HL-60/S4 treated with phorbol 12-myristate 13-acetate at 8.2 ng/mL for 4 days and 3 days (cell line): ENCODE measurements at regions not wholly inside any gene's neighbourhood (a gene's known extent, or its start where the extent isn't known, plus 50 kb on each side); places are given as distances from the start of the nearest gene placed in this dataset.

Experiments
- in situ Hi-C: fragments of 300-500 bp; cut with MboI; formaldehyde crosslinking; loops from 2 replicates; pipeline ENCODE4 v1.15.0; 2022; ENCODE audit warnings: low sequenced_read_pairs

DNA sequence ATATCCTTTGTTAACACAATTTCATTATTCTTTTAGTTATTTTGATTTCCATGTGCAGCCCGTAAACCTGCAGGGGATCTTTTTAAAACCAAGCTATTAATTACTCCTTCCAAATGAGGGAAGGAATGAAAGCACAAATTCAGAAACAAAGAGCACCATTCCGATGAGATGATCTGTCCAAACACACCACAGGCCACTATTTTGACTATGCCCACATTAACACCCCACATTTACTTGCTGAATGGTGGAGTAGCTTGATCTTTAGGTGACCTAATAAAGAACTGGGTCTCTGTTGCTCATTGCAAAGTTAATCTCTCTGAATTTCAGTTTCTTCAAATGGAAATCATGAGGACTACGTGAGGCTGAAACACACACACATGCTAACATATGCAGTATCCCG is 218.0 kb downstream of the IRS1 start:
- in situ Hi-C loops, result no loop called here

DNA sequence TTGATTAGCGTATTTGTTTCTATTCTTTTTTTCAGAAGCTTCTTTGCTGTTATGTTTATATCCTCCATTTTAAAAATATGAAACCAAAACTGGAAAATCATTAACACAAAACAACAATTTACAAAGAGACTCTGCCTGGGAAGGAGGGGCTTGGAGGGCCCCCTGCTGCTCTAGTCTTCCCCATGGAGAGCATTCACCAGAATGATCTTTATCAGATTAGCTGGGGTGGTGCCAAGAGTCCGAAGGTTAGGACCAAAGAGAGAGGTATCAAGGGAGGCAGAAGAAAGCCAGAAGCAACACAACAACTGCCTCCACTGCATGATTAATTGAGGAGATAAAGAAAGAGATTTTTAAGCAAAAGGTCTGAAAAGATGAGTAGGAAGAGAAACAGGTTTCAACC is 218.6 kb downstream of the IRS1 start:
- in situ Hi-C loops, result no loop called here

DNA sequence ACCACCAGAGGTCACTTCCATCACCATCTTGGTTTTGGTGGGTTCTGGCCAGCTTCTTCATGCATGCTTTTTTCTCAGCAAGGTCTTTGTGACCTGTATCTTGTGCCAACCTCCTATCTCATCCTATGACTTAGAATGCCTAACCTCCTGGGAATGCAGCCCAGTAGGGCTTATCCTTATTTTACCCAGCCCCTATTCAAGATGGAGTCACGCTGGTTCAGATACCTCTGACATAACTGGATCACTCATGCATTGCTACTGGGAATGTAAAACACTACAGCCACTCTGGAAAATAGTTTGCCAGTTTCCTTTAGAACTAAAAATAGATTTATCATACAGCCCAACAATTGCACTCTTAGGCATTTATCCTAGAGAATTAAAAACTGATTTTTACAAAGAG is 219.2 kb downstream of the IRS1 start:
- in situ Hi-C loops, result no loop called here

DNA sequence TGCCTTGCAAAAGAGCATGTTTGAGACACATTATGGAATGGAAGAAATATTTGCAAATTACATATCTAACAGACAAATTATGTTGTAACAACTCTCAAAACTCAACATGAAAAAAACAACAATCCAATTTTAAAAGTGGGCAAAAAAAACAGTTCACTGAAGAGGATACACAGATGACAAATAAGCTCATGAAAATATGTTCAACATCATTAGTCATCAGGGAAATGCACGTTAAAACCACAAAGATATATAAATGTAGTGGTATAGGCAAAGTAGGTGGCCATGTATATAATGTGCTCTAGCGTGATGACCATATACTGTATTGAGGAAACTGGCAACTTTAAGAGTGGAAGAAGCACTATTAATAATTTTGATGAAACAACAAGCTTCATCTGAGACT is 220.1 kb downstream of the IRS1 start:
- in situ Hi-C loops, result no loop called here

DNA sequence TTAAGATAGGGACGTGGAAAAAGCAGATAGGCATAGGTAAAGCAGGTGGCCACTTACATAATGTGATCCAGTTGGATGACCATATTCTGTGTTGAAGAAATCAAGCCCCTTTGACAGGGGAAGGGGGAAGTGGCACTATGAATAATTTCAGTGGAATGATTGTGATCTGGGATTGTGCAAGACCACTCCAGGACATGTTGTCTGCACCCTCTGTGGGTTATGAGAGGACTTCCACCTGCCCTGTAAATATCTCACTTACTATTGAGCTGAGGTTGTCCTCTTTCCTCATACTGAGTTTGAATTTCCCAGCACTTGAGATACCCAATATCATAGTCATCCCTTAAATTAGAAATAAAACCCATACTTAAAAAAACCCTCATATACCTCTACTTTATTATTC is 220.7 kb downstream of the IRS1 start:
- in situ Hi-C loops, result no loop called here

DNA sequence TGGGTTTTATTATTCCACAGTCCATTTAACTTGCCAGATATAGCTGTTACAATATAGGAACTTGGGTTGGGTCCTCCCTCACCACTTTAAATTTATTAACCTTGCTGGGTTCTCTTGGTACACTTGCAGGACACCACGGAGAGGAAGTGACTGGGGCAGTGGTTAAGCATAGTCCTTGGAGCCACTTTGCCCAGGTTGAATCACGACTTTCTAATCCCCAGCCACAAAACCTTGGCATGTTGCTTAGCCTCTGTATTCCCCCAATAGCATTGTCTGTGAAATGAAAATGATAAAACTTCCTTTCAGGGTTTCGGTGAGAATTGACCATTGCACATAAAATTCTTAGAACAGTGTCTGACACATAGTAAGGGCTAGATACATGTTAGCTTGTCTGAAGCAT is 221.2 kb downstream of the IRS1 start:
- in situ Hi-C loops, result no loop called here

DNA sequence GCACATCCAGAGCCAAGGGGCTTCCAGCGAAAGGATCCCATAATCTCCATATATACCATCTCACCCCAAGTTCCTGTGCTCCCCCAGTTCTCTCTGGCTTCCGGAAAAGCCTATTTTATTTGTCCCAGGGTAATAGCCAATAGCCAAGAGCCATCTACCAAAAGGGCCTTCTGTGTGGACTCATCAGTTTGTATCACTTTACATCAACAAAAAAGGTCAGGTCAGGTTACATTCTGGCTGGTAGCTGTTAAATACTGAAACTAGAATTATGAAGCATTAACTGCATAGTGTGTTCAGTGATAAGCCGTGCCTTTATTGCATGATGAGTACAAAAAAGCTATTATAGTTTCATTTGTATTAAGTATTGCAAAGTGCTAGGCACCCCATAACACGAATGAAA is 223.7 kb downstream of the IRS1 start:
- in situ Hi-C loops, result no loop called here

DNA sequence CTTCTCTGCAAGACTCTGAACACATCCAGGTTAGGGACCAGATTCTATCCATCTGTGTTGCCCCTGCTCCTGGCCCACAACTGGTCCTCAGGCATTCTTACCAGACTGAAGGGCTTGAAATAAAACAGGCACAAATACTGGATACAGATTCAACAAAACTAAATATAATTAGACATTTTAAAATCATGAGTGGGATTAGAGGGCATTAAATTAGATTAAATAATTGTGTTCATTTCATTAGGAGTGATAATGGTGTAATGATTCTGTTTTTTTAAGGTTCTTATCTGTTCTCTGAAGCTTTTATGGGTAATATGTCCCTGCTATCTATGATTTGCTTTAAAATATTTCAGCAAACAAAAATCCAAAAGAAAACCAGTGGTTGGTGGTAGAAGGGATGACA is 226.5 kb downstream of the IRS1 start:
- in situ Hi-C loops, result no loop called here

DNA sequence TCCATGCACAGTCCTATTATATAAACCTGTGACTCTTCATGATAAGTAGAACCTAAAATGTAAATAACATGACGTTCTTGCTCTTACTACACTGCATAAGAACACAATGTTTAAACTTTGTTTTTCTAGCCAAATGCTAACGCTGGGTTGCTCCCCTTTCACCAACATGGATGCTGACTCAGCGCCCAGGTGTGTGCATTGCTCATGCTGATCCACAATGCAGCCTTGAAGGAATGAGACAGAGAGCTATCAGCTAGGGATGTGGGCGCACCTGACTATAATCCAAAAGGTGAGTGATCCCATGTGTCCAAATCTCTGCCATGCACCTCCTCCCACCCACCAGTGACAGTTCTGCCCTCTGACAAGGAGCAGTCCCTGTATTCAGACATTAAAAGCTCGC is 235.0 kb downstream of the IRS1 start:
- in situ Hi-C loops, result no loop called here

DNA sequence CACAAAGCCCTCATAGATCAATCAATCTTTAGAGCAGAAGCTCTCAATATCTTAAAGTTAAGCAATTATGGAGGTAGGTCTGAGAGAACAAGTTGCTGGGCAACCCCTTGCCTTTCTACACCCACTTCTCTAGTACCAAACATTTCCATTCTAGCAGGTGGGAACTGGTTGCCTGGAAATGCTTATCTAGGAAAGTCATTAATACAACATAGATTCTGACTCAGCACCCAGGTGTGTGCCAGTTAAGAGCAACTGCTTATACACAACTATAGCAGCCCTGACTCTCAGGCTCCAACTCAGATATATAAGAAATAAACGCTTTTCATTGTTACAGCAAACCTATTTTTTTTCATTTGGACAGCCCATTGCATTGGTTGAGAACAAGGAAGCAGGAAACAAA is 237.7 kb downstream of the IRS1 start:
- in situ Hi-C loops, result no loop called here

DNA sequence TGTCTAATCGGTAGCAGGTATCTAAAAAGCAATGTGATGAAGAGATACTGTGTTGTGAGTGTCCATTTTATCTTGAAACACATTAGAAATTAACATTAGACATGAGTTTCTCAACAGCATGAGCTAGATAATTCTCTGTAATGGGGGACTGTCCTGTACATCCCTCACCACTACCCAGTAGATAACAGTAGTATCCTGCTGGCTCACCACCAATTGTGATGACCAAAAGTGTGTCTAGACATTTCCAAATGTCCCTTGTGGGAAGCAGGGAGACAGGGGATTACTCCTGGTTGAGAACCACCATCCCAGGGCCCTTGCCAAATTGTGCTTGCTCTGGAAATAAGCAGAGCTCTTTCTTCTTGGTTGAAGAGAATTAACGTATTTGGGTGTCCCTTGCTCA is 239.3 kb downstream of the IRS1 start:
- in situ Hi-C loops, result no loop called here

DNA sequence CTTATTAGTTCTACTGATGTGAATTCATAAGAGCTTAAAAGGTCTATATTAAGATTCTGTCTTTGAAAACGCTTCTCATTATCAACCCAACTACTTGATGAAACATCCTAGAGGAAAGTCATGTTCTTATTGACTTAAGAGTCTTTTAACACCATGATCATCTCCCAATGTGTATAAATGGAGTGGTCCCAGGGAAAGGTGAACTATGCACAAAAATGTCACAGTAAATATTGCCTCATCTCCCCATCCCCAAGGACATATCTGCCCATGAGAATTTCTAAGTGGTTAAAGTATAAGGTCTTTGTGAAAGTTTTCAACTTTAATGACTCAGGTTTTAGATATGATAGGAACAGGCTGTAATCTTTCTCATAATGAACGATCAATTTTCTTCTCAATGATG is 240.1 kb downstream of the IRS1 start:
- in situ Hi-C loops, result no loop called here

DNA sequence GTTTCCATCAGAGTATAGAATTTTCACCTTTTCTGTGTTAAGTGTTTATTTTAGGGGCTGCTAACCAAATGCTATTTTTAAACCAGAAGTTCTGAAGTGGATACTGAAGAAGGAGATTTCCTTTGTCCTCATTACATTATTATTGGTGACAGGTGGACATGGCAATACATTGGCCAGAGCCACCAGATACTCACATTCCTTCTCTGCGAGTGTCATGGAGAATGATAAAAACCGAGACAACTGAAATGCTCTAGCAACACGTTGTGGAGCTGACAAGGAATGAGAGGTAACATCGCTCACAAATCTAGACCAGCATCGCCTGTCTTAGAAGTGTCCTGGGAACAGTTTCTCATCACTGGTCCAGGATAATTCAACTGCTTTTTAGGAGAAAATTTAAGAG is 241.2 kb downstream of the IRS1 start:
- in situ Hi-C loops, result no loop called here

DNA sequence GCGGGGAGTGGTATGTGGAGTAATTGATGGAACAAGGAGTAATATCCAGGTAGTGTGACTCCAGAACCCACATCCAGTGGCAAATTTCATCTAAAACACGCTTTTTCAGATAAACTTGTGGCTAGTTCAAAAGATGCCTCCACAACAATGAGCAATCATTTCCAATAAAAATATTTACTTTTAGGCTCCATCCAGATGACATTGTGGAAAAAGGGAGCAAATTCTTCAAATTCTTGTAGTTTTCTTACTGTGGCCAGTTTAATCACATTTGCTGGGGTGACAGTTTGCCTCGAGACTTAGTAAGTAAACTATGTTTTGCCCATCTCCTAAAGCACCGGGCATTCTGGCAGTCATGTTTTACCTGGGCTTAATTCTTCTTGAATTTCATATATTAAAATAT is 243.6 kb downstream of the IRS1 start:
- in situ Hi-C loops, result no loop called here

DNA sequence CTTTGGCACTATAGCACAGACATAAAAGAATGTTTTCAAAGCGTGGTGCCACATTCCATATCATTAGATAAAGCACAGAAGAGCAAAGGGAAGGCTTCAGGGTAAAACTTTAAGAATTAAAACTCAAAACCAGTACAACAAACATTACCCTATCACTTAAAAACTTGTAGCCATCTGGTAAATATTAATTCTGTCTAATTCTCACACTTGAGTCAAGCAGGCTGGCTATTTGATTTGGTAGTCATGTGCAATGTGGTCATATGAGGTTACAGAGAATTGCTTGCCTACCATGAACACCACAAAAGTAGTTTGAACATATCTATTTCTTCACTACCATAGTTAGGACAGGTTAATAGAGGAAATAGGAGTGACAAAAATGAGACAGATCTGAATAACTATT is 244.9 kb downstream of the IRS1 start:
- in situ Hi-C loops, result no loop called here

DNA sequence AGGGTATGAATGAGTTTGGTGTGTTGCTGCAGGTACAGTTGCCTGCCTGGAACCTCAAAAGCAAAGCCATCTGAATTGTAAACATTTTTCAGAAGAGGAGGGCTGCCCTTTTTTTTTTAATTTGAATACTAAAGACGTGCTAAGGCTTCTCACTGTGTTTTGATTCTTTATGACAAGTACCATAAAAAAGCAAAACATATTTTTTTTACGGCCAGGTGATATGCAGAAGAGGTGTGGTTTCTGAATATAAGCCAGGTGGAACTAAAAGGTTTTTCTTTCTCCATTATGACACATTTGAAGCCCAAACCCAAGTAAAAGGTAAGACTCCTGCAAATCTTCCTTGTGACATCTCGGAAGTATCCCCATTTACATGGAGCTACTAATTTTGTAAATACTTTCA is 246.3 kb downstream of the IRS1 start:
- in situ Hi-C loops, result no loop called here

DNA sequence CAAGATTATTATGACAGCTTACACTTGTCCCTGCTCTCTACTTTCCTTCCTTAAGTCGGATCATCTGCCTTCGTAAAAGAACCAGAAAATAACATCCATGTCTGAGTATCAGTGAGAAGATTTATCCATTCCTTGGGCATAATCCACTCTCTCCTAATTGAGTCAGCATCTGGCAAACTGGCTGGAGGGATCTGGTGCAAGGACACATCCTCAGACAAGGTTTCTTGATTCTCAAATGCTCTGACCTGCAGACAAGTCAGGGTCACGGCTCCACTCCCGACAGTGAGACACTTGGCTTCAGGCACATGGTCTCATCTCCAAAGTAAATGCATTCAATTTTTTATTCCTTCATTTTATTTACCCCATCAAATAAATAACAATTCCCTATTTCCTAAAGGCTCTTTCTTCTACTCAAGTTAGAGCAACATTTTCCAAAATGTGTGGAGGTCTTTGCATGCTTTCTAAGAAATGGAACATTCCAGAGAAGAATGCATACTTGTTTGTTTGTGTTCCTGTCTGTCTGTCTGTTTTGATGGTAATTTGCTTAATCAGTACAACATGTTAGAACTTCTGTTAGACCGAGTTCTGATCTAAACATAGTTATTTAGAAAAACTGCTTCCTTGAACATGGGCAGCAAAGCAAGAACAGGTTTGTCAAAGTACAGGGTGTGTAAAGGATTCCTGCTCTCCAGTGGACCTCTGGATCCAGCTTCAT is 246.9 kb downstream of the IRS1 start:
- in situ Hi-C loops, result no loop called here

DNA sequence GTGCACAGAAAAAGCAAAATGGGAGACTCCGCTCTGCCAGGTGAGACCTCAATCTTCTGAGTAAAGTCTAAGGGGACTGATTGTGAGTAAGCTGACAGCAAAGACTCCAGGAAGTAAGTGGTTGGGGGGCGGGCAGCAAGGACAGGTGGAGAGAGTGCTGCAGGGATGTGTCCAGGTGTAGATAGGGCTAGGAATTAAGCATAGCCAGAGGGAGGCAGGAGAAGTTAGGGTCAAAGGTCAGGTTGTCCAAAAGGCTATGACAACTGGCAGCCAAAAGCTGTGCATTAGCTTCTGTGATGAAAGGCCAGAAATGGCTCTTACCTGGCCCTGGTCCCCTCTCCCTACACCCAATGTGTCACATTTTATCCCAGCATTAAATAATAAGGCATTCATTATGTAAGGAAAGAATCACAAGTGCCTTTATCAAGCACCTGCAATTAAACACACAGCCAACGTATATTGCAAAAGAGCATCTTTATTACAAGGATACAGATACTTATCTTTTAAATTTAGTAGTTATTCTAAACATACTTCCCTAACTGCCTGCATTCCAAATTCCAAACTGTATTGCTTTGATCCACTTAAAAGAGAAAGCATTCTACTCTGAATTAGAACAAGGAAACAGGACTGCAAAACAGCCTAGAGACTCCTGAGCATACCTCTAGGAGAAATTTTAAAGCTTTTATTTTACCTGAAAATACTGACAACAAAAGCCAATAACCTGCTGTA is 247.9 kb downstream of the IRS1 start:
- in situ Hi-C loops, result no loop called here

DNA sequence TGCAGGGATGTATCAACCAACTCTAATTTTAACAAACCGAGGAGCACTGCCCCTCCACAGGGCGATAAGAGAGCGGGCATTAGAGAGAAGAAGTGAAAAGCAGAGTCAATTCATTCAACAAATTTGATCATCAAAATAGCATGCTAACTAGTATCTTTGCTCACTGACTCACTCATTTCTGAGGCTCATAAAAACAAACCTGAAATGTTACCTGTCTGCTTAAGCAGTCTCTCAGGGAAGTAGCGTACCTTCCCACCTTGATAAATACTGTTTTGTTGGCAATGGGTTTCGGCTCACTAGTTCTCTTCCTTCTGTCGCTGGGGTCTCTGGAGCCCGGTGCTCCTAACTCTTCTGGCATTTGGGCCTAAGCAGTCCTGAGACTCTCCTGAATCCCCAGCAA is 248.8 kb downstream of the IRS1 start:
- in situ Hi-C loops, result no loop called here

DNA sequence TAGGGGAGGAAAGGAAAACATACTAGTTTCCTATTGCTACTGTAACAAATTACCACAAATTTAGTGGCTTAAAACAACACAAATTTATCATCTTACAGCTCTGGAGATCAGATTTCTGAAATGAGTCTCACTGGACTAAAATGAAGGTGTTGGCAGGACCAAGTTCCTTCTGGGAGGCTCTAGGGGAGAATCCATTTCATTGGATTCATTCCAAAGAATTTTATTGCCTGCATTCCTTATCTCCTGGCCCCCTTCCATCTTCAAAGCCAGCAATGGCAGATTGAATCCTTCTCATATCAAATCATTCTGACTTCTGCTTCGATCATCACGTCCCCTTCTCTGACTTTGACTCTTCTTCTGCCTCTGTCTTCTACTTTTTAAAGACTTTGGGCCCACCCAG is 250.9 kb downstream of the IRS1 start:
- in situ Hi-C loops, result no loop called here

DNA sequence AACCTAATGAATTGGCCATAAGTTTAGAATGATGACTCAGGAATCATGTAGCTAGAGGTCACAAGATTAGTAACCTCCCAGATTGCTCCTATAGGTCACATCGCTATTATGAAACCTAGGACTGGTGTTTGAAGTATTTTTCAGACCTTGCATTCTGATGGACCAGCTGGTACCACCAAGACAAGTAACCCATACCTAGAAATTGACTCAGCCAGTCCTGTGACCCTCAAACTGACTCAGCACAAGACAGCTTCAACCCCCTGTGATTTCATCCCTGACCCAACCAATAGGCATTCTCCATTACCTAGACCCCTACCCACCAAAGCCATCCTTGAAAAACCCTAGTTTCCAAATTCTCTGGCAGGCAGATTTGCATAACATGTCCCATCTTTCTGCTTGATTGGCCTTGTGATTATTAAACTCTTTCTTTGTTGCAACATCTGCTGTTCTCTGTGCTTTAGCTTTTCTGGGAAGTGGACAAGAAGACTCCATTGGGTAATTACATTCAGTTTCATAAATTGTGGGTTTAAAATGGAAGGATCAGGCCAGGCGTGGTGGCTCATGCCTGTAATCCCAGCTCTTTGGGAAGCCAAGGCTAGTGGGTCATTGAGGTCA is 254.9 kb downstream of the IRS1 start:
- in situ Hi-C loops, result no loop called here

DNA sequence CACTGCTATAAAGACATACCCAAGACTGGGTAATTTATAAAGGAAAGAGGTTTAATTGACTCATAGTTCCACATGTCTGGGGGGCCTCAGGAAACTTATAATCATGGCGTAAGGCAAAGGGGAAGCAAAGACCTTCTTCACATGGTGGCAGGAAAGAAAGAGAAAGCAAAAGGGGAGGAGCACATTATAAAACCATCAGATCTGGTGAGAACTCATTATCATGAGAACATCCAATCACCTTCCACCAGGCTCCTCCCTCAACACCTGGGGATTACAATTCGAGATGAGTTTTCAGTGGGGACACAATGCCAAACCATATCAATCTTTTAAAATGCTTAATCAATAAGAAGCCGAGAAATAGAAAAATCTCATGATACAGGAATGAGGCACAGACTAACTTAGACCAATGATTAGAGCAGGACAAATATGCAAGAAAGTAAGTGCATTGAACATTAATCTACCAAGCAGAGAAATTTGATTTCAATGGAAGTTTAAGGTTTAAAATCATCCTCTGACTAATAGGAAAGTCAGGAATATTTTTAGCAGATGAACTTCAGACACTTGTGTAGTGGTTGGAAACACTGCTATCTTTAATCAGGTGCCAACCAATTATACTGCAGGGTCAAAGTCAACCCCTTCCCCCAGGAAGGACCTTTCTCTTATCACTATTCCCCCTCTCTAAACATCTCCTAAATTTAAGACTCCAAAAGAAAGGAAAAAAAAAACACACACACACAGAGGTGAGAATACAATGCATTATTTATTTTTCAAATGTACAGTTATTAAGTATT is 259.2 kb downstream of the IRS1 start:
- in situ Hi-C loops, result no loop called here
